ENCODE measurements at regions not wholly inside any gene's neighbourhood (a gene's known extent, or its start where the extent isn't known, plus 50 kb on each side); places are given as distances from the start of the nearest gene placed in this dataset.

GRCh38 chr17:77693301-77693700 is 265.2 kb upstream of the TNRC6C start:
- Histone ChIP-seq H4K20me1 (ENCODE audit: insufficient read depth) (no peaks in the 10 kb centered on the region), H3K9ac (no peak overlapping the region), H3K4me3 (IDR thresholded peaks at IDR 0.05; ENCODE audit: insufficient read depth, low read depth, low read length) (no peak overlapping the region), H3K27ac (no peak overlapping the region), H2AFZ (ENCODE audit: low read depth) (no peak overlapping the region), H3K4me1 (ENCODE audit: low read depth, poor library complexity, severe bottlenecking) (no peaks in the 10 kb centered on the region), H3K27me3 (ENCODE audit: insufficient read depth, low read depth) (no peaks in the 10 kb centered on the region), H3K36me3 (ENCODE audit: insufficient read depth) (no peaks in the 10 kb centered on the region), H3K79me2 (ENCODE audit: insufficient read depth, low read depth) (no peaks in the 10 kb centered on the region), H3K4me2 (no peak overlapping the region)
- no peak for TF ChIP-seq CTCF (conservative IDR thresholded peaks at IDR 0.05; ENCODE audit: low read depth, low read length)

GRCh38 chr17:77693776-77694175 is 264.7 kb upstream of the TNRC6C start:
- TF ChIP-seq CTCF (conservative IDR thresholded peaks at IDR 0.05; ENCODE audit: low read depth, low read length) = no peak
- no peaks in the 10 kb centered on the region for H4K20me1 ChIP-seq (ENCODE audit: insufficient read depth)
- no peak overlapping the region for H3K27ac ChIP-seq
- no peaks in the 10 kb centered on the region for H3K79me2 ChIP-seq (ENCODE audit: insufficient read depth, low read depth)
- no peak overlapping the region for H3K4me3 ChIP-seq (IDR thresholded peaks at IDR 0.05; ENCODE audit: insufficient read depth, low read depth, low read length)
- H3K9ac ChIP-seq = no peak overlapping the region
- H3K27me3 ChIP-seq (ENCODE audit: insufficient read depth, low read depth) = no peaks in the 10 kb centered on the region
- H3K4me2 ChIP-seq = no peak overlapping the region
- no peak overlapping the region for H2AFZ ChIP-seq (ENCODE audit: low read depth)
- no peaks in the 10 kb centered on the region for H3K4me1 ChIP-seq (ENCODE audit: low read depth, poor library complexity, severe bottlenecking)
- H3K36me3 ChIP-seq (ENCODE audit: insufficient read depth) = no peaks in the 10 kb centered on the region

GRCh38 chr17:77694391-77695363 is 263.8 kb upstream of the TNRC6C start:
- no peaks in the 10 kb centered on the region for H3K4me1 ChIP-seq (ENCODE audit: low read depth, poor library complexity, severe bottlenecking)
- no peak overlapping the region for H3K9ac ChIP-seq
- H3K36me3 ChIP-seq (ENCODE audit: insufficient read depth) = no peaks in the 10 kb centered on the region
- no peak for TF ChIP-seq CTCF (conservative IDR thresholded peaks at IDR 0.05; ENCODE audit: low read depth, low read length)
- no peaks in the 10 kb centered on the region for H3K79me2 ChIP-seq (ENCODE audit: insufficient read depth, low read depth)
- H3K27ac ChIP-seq = no peak overlapping the region
- no peaks in the 10 kb centered on the region for H3K27me3 ChIP-seq (ENCODE audit: insufficient read depth, low read depth)
- H2AFZ ChIP-seq (ENCODE audit: low read depth) = no peak overlapping the region
- no peak overlapping the region for H3K4me2 ChIP-seq
- no peaks in the 10 kb centered on the region for H4K20me1 ChIP-seq (ENCODE audit: insufficient read depth)
- H3K4me3 ChIP-seq (IDR thresholded peaks at IDR 0.05; ENCODE audit: insufficient read depth, low read depth, low read length) = no peak overlapping the region

- TF ChIP-seq CTCF (conservative IDR thresholded peaks at IDR 0.05; ENCODE audit: low read depth, low read length) = no peak
- Histone ChIP-seq H4K20me1 (ENCODE audit: insufficient read depth) (no peaks in the 10 kb centered on the region), H2AFZ (ENCODE audit: low read depth) (no peak overlapping the region), H3K27me3 (ENCODE audit: insufficient read depth, low read depth) (no peaks in the 10 kb centered on the region), H3K9ac (no peak overlapping the region), H3K4me3 (IDR thresholded peaks at IDR 0.05; ENCODE audit: insufficient read depth, low read depth, low read length) (no peak overlapping the region), H3K27ac (no peak overlapping the region), H3K36me3 (ENCODE audit: insufficient read depth) (no peaks in the 10 kb centered on the region), H3K4me2 (no peak overlapping the region), H3K79me2 (ENCODE audit: insufficient read depth, low read depth) (no peaks in the 10 kb centered on the region), H3K4me1 (ENCODE audit: low read depth, poor library complexity, severe bottlenecking) (no peaks in the 10 kb centered on the region)
These were observed 263.1 kb upstream of the TNRC6C start for GRCh38 chr17:77695386-77695785.
